ENCODE measurements at regions not wholly inside any gene's neighbourhood (a gene's known extent, or its start where the extent isn't known, plus 50 kb on each side); places are given as distances from the start of the nearest gene placed in this dataset.

GRCh38 chr3:181174676-181175233 lies 185.2 kb upstream of the DNAJC19 start:
- Histone ChIP-seq H3K36me3 (ENCODE audit: control insufficient read depth, insufficient read depth, low read length) (no peaks in the 10 kb centered on the region), H3K4me3 (ENCODE audit: low read depth, low read length) (no peak overlapping the region), H3K27me3 (ENCODE audit: control insufficient read depth, insufficient read depth, low read length) (no peaks in the 10 kb centered on the region)
- DNase-seq (ENCODE audit: low read depth): no peak
- no peak for TF ChIP-seq CTCF (IDR thresholded peaks at IDR 0.05; ENCODE audit: insufficient read depth, low read depth, low read length)
- ChIA-PET POLR2A (no interaction called here), CTCF (no interaction called here)

GRCh38 chr3:181174022-181174421 lies 184.5 kb upstream of the DNAJC19 start:
- Histone ChIP-seq H3K4me3 (ENCODE audit: low read depth, low read length) (no peak overlapping the region), H3K36me3 (ENCODE audit: control insufficient read depth, insufficient read depth, low read length) (no peaks in the 10 kb centered on the region), H3K27me3 (ENCODE audit: control insufficient read depth, insufficient read depth, low read length) (no peaks in the 10 kb centered on the region)
- CTCF ChIA-PET: no interaction called here
- POLR2A ChIA-PET: no interaction called here
- no peak for TF ChIP-seq CTCF (IDR thresholded peaks at IDR 0.05; ENCODE audit: insufficient read depth, low read depth, low read length)
- no peak for DNase-seq (ENCODE audit: low read depth)

GRCh38 chr3:181173227-181173626 lies 183.7 kb upstream of the DNAJC19 start:
- DNase-seq (ENCODE audit: low read depth): no peak
- H3K4me3 ChIP-seq (ENCODE audit: low read depth, low read length): no peak overlapping the region
- POLR2A ChIA-PET: no interaction called here
- CTCF ChIA-PET: no interaction called here
- H3K36me3 ChIP-seq (ENCODE audit: control insufficient read depth, insufficient read depth, low read length): no peaks in the 10 kb centered on the region
- no peak for TF ChIP-seq CTCF (IDR thresholded peaks at IDR 0.05; ENCODE audit: insufficient read depth, low read depth, low read length)
- no peaks in the 10 kb centered on the region for H3K27me3 ChIP-seq (ENCODE audit: control insufficient read depth, insufficient read depth, low read length)

GRCh38 chr3:181134873-181135272 lies 145.3 kb upstream of the DNAJC19 start:
- Histone ChIP-seq H3K36me3 (ENCODE audit: control insufficient read depth, insufficient read depth, low read length) (no peaks in the 10 kb centered on the region), H3K4me3 (ENCODE audit: low read depth, low read length) (no peak overlapping the region), H3K27me3 (ENCODE audit: control insufficient read depth, insufficient read depth, low read length) (no peaks in the 10 kb centered on the region)
- TF ChIP-seq CTCF (IDR thresholded peaks at IDR 0.05; ENCODE audit: insufficient read depth, low read depth, low read length): no peak
- ChIA-PET POLR2A (no interaction called here), CTCF (no interaction called here)
- no peak for DNase-seq (ENCODE audit: low read depth)

GRCh38 chr3:181133832-181134231 lies 144.3 kb upstream of the DNAJC19 start:
- Histone ChIP-seq H3K36me3 (ENCODE audit: control insufficient read depth, insufficient read depth, low read length) (no peaks in the 10 kb centered on the region), H3K27me3 (ENCODE audit: control insufficient read depth, insufficient read depth, low read length) (no peaks in the 10 kb centered on the region), H3K4me3 (ENCODE audit: low read depth, low read length) (no peak overlapping the region)
- no peak for TF ChIP-seq CTCF (IDR thresholded peaks at IDR 0.05; ENCODE audit: insufficient read depth, low read depth, low read length)
- CTCF ChIA-PET: no interaction called here
- POLR2A ChIA-PET: no interaction called here
- no peak for DNase-seq (ENCODE audit: low read depth)
